Stimulated activated CD4-positive, alpha-beta T cell treated with anti-CD3 and anti-CD28 coated beads, Interleukin-2, amount 100 ng/mL, for 48 hours (primary cell): ENCODE measurements at regions not wholly inside any gene's neighbourhood (a gene's known extent, or its start where the extent isn't known, plus 50 kb on each side); places are given as distances from the start of the nearest gene placed in this dataset.
A peak's percentile ranks its signal among the peaks of the same experiment; 100 is the strongest.

Experiments used
- DNase-seq, 2 donors: peaks; one replicate each; pipeline ENCODE4 v3.0.0-alpha.2; 2020

DNA sequence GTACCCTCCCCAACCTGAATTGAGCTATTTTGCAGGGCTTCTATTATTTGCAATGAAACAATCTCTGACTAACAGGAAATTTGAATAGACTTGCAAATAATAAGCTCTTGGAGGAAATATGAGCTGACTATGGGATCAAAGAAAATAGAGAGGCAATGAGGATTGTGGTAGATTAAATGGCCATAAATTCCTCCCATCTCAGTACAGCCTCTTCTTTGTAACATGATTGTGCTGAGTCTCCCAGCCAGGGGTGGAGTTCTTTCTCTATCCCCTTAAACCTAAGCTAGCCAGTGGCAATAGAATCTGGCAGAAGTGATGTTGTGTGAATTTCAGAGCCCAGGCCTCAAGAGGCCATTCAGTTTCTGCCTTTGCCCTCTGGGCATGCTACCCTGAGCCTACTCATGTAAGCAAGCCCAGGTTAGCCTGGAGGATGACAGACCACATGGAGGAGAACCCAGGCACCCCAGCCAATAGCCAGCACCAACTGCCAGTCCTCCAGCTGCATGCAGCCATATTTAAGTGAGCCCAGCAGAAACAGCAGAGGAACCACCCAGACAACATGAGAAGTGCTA lies 86.8 kb upstream of the TP53I11 start:
- no peak for DNase-seq

DNA sequence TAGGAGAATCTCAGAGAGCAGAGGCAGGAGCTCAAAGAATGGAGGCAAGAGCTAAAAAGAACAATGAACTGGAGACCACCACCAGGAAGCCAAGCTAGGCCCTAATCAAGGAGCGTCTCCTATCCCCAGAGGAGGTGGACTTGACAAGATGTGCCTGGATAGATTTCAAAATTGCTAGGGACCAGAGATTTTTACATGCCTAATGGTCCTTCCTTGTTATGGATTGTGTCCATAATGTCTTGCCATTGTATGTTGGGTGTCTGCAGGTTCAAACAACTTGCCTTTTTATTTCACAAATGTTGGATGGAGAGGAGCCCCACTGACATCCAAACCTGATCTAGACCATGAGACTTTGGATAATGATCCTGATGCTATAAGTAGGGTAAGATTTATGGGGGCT lies 88.2 kb upstream of the TP53I11 start:
- DNase-seq = no peak

DNA sequence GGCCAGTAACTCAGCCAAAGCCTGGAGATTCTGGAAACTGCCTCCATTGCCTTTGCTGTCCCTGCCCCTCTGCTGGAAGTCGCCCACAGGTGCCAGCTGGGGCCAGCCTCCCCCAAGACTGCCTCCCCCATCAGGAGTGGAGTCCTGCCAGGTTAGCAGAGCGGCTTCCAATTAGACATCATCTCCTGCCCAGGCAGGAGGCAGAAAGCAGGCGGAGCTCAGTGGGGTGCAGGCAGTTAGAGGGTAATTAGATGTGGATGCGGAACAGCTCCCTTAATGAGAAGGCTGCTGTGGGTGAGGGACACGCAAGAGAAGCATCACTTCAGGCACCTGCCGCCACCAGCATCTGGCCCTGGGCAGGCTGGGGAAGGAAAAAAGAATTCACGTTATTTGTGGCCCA lies 90.9 kb upstream of the TP53I11 start:
- DNase-seq = no peak

DNA sequence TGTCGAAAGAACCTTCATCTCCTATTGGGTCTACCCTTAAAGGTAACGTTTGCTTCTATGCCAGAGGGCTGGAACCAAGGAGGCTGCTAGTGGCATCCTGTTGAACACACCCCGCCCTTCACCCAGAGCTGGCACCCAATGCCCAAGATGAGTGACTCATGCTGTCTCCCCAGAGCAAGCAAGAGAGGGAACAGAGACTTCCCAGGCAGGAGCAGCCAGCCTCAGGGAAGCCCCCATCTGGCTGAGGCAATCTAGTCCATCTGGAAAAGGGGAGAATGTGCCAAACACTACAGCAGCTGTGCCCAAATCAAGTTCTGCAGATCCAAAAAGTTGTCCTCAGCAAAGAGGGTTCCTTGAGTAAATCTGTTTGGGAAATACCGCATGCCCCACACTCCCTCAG lies 91.9 kb upstream of the TP53I11 start:
- DNase-seq = no peak

DNA sequence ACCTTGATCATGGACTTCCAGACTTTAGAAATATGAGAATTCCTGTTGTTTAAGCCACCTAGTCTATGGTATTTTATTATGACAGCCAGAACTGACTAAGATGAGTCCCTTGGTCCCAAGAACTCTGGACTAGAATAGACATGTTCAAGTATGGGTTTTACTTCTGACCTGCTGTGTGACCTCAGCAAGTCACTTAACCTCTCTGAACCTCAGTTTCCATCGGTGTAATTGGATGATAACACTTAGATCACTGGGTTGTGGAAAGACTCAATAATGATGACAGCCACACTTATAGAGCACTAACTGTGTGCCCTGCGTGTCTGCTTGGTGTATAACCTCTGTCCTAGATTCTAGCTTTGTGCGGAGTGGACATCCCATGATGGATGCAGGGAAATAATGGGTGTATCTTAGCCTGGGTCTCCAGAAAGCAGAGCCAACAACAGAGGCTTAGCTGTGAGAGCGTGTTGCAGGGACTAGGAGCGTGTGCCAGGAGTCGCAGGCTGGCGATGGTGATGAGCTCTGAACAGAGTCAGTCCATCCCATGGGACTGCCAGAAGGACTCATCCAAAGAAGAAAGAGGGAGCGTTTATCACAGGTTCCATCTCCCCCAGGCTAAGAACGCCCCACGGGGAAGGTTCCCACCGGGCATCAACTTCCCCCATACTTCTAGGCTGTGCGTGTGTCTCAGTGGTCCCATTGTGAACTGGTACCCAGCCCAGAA lies 93.2 kb upstream of the TP53I11 start:
- DNase-seq = no peak

DNA sequence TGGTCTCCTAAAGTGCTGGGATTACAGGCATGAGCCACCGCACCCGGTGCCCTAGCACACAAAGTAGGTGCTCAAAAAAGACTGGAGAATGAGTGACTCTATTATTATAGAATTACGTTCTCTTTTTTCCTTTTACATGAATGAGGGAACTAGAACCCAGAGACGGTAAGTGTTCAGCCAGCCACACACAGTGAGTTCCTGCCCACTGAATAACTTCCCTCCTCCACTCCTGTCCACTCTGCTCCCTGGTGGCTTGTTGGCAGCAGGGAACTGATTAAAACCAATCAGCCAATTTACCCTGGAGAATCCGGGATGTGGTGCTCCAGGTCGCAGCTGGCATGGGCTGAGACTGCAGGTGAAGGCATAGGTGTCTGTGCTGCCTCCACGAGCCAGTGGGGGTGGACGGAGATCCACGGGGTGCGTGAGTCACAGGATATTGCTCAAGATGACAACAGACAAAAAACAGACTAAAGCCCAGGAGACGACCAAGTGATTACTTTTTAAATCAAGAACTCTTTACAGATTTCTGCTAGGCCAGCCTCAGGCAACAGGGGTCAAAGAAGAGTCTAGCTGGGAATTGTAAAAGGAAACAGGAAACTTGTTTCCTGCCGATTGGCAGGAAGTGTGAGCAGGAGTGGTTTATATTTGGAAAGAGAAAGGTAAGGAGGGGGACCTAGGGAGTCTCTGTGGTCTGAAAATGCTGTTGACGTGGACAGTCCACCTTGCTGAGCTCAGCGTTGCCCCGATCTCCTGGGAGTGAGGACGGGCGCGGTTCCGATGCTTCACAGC lies 95.2 kb upstream of the TP53I11 start:
- peak in 1 of 2 donors; percentile 26 for DNase-seq

DNA sequence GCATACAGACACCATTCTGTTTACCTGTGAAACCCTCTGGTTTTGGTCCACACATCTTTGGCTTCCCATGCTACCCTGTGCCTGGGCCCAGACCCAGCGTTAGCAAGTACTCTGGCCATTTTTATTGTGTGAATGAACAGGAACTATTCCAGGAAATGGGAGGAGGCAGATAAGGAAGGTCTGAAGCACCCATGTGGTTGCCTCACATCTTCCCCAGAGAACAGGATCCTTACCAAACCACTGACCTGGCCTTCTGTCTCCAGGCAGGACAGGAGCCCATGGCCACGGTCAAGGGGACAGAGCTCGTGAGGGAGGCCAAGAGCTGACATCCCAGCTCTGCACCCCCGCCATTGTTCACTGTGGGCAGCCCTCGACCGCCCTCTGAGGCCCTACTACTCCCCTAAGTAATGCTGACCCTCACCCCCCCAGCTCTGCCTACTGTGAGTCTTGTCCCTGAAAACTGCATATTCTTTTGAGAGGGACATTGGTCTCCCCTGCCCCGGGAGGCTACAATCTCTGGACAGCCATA lies 97.7 kb upstream of the TP53I11 start:
- DNase-seq = no peak

DNA sequence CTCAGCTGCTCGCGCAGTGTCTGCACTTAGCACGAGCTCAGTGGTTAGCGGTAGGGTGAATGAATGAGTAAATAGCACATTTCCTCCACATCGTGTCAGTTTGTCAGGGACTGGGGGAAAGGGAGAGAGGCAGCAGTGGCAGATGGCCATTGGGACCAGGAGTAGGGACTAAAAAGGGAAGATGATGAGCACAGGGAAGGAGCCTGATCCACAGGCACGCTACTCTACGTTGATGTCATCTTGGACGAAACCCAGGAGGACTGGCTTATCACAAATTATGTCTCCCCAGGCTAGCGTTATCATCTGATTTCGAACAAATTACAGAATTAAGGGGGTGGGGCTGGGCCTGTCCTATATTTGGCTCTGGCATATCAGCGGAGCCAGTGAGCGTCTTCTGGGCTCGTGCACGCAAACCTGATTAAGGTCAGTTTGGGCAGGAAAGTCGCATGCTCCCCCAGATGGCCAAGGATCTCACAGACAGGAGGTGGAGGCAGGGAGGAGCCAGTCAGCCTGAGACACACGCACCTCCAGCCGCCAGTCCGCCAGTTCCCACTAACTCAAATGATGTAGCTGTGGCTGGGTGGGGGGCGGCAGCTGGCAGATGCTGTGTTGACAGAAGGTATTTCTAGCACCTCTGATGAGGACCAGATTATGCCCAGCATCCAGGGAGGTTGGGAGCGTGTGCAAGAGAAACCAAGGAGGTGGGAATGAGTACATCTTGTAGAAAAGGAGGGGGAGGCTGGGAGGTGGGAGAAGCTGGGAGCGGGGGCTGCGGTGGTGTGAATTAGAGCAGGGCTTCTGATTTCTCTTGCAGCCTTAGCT lies 97.4 kb upstream of the PRDM11 start:
- DNase-seq = no peak

DNA sequence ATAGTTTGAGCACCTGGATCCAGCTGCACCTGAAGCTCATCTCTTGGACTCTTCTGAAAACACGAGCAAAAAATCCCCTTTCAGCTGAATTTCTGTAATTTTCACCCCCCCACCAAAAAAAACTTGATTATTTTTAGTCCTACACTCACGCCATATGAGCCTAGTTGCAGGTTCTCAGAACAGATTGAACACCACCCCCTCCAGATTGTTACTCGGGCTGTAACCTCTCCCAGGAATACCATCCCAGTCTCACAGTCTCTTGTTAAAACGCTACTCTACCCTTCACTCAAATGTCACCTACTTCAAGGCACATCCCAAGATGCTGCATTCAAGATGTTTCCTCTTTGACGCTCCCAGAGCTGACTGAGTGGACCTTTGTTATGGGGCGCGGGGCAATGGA lies 96.3 kb upstream of the PRDM11 start:
- no peak for DNase-seq

DNA sequence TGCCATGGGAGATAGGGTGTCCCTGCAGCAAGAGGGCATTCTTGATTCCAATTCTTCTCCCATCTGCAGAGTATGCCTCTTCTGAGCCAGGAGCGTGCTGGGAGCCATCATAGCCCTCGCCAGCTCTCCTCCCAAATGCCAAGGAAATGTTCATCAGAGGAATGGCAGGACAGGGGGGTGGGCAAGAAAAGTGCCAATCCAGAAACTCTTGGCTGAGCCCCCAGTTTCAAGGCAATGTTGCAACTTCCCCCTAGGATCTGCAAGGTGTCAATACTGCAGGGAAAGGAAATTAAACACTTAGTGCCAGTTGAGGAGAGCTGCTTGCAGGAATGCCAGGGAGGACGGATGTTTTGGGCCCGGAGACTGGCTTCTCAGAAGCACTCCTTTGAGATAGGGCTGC lies 94.8 kb upstream of the PRDM11 start:
- no peak for DNase-seq

DNA sequence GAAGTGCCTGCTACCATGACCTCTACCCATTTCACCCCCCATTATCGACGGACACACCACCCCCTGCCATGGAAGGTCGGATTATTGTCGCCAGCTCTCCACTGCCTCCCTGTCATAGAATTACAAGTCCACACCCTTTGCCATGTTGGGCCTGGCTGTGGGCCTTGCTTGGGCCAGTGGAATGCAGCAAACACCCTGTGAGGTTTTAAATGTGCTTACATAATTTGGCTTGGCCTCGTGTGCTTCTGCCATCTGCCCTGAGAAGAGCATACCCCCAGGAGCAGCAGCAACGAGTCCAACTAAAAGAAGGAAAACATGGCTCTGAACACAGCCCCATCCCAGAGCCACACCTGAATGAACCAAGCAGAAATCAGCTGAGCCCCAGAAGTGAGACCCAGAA lies 94.1 kb upstream of the PRDM11 start:
- DNase-seq = no peak

DNA sequence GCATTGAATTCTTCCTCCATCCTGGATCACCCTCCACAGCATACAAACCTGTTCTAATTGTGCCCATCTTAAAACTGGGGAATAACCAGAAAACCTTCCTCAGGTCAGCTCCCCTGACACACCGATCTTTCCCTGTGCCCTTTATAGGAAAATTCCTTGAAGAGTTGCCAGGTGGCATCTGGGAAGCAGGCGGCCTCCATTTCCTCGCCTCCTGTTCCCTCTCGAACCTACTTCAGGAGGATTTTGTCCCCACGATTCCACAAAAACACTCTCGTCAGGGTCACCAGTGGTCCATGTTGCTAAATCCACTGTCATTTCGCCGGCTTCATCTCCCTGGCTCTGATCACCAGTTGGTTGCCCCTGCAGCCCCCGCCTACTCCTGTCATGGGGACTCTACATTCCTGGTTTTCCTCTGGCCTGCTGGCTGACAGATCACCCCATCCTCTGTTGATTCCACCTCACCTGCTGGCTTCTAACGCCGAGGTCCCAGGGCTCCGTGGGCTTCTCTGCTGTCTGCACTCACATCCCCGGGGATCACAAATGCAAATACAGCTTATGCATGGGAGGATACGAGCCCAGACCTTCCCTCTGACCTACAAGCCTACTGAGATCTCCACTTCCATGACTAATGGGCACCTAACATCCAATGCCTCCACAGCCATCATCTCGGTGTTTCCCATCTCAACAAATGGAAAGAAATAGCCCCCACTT lies 92.5 kb upstream of the PRDM11 start:
- no peak for DNase-seq

DNA sequence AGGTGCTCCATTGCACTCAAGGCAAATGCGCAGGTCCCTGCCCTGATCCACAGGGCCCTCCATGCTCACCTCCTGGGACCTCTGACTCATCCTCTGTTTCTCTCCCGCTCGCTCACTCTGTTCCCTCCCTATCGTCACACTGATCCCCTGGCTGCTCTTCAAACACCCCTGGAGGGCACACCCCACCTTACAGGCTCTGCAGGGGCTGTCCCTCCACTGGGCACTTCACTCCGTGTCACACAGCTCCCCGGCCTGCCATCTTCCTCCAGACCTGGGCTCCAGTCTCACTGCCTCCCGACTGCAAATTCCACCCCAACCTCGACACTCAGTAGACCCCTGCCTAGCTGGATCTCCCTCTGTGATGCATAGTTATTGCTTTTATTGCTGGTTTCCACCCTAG lies 91.5 kb upstream of the PRDM11 start:
- DNase-seq = no peak

DNA sequence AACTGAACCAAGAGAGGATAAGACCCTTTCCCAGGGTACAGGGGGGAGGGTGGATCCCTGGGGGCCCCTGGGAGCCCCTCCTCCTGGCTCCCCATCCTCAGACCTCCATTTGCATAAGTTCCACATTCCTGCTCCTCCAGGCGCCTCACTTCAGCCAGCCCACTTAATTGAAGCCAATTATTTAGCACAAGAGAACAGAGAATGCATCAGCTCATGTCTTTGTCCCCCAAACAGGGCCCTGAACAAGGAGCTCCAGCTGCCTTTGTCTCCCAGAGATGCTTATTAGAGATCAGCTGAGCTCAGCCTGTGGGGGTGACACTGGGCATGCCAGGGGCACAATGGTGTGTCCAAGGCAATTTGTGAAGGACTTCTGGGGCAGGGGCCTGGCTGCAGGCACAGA lies 89.9 kb upstream of the PRDM11 start:
- no peak for DNase-seq

DNA sequence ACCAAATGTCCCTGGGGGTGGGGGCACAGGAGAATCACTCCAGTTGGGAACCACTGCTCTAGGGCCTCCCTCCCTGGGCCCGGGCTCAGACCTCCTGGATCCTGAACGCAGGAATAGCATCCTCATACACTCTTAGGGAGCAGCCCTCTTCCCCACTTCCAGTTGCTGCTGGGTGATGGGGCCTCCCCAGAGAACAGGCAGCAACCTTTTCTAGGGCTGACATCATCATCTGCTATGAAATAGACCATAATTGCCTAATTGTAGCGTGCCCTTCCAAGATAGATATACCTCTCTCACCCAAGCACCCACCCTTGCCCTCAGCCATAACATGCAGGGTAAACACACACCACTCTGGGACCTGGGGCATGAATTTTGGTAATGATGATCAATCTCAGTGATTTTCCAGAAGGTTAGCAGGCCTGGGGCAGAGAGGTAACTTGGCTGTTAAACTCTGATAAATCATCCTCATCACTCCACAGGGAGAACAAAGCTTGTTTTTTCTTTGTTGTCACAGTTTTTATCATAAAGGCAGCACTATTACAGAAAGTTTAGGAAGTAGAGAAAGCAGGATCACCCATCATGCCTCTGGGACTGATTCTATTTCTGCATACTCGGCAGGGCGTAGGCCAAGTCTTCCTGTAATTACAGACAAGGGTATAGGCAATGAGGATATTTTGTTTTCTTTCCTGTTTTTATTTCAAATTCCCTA lies 88.3 kb upstream of the PRDM11 start:
- DNase-seq = no peak

DNA sequence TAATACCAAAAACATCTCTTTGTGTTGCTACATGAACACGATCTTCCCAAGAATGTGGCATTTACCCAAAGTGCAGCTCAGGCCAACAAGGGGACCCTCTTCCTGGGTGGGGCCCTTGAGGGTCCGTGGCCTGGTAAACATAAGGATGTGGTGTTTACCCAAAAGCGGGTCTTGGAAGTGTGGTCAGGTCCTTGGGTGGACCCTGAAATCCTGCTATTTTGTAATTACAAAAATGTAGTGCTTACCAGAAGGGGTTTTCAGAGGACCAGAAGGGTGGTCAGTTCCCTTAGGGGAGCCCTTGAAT lies 87.8 kb upstream of the PRDM11 start:
- no peak for DNase-seq

DNA sequence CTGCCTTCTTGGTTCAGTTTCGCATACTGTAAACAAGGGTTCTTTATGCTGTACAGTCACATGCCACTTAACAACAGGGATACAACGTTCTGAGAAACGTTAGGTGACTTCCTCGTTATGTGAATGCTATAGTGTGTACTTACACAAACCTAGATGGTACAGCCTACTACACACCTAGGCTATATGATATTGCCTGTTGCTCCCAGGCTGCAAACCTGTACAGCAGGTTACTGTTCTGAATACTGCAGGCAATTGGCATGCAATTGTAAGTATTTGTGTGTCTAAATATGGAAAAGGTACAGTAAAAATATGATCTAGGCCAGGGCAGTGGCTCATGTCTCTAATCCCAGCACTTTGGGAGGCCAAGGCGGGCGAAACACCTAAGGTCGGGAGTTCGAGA lies 85.7 kb upstream of the PRDM11 start:
- no peak for DNase-seq

DNA sequence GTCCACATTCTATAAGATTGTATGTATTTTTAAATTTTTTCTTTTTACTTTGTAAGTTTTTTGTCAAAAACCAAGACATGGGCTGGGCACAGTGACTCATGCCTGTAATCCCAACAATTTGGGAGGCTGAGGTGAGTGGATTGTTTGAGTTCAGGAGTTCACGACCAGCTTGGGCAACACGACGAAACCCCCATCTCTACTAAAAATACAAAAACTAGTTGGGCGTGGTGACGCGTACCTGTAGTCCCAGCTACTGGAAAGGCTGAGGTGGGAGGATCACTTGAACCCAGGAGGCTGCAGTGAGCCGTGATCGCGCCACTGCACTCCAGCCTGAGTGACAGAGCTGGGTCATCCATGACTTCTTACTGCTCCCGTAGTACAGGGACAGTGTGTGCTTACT lies 84.8 kb upstream of the PRDM11 start:
- DNase-seq = no peak

DNA sequence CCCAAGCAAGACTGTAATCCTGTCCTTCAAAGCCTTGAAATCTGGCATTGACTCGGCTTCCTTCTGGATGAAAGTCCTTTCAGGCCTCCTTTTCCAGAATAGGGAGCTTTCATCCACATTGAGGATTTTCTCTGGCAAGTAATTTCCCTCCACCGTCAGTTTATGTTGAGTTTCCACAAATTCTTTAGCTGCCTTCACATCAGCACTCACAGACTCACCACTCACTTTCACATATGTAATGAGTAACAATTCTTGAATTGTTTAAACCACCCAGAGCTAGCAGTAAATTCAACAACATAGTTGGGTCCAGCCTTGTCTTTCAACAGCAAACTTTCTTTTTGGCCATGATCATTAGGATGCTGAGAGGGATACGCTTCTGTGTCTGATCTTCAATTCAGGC lies 84.3 kb upstream of the PRDM11 start:
- DNase-seq = no peak

DNA sequence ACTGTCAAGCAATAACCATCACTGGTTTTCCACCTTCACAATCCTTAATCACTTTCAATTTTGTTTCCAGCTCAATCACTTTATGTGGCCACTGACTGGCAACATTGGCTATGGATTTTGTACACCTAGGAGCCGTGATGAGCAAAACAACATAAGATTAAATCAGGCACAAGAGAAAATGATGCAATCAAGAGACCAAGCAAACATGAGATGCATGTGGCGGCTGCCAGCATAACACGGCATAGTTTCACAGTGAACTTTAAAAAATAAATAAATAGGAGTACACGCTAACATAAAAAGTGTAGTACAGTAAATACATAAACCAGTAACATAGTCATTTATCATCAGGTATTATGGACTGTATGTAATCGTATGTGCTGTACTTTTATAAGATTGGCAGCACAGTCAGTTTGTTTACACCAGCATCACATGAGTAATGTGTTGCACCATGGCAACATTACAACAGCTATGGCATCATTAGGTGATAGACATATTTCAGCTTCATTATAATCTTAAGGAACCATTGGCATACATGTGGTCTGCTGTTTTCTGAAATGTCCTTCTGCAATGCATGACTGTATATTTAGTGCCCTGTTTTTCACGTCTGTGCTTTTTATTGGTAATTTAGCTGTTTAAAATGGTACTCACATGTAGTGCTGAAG lies 83.3 kb upstream of the PRDM11 start:
- DNase-seq = no peak

DNA sequence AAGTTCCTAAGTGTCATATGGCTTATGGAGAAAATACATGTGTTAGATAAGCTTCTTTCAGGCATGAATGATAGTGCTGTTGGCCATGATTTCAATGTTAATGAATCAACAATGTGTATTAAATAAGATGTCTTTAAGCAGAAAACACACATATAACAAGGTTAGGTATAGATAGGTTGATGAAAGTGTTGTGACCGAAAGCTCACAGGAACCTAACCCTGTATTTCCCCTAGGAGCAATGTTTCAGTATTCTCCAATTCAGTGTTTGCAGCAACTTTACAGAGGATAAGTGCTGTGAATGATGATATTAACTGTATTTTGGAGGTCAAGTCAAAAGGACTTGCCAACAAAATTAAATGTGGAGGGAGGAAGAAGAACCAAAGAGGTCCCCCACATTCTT lies 82.8 kb upstream of the PRDM11 start:
- DNase-seq = no peak

DNA sequence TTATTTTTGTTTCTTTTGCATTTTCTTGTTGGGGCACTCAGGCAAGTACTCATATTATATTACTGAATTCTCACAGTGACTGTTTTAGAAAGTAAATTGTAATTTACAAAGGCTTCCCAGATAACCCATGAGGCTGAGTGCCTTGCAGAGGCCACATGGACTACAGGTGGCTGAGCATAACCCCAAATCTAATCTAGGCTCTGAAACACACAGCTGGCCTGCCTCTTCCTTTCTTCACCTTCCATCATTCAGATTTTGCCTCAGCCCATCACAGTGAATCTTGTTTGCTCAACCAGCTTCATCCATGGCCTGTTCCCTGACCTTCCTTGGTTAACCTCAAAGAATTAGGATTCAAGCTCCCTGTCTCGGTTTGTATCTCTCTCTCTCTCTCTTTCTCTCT lies 78.5 kb upstream of the PRDM11 start:
- no peak for DNase-seq
